ENCODE measurements at regions not wholly inside any gene's neighbourhood (a gene's known extent, or its start where the extent isn't known, plus 50 kb on each side); places are given as distances from the start of the nearest gene placed in this dataset.

DNA sequence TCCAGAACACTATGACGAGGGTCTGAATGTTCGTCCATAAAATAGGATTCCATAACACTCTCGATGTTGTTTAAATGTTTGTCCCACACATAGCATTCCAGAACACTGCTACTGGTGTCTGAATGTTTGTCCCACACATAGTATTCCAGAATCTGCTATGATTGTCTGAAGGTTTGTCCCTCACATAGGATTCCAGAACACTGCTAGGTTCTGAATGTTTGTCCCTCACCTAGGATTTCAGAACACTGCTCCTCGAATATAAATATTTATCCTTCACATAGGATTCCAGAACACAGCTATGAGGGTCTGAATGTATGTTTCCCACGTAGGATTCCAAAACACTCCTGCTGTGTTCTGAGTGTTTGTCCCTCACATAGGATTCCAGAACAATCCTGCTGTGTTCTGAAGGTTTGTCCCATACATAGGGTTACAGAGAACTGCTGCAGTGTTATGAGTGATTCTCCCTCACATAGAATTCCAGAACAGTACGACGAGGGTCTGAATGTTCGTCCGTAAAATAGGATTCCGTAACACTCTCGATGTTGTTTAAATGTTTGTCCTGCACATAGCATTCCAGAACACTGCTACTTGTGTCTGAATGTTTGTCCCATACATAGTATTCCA lies 215.3 kb downstream of the FOXD4L6 start:
- TF ChIP-seq, protein P1, sequence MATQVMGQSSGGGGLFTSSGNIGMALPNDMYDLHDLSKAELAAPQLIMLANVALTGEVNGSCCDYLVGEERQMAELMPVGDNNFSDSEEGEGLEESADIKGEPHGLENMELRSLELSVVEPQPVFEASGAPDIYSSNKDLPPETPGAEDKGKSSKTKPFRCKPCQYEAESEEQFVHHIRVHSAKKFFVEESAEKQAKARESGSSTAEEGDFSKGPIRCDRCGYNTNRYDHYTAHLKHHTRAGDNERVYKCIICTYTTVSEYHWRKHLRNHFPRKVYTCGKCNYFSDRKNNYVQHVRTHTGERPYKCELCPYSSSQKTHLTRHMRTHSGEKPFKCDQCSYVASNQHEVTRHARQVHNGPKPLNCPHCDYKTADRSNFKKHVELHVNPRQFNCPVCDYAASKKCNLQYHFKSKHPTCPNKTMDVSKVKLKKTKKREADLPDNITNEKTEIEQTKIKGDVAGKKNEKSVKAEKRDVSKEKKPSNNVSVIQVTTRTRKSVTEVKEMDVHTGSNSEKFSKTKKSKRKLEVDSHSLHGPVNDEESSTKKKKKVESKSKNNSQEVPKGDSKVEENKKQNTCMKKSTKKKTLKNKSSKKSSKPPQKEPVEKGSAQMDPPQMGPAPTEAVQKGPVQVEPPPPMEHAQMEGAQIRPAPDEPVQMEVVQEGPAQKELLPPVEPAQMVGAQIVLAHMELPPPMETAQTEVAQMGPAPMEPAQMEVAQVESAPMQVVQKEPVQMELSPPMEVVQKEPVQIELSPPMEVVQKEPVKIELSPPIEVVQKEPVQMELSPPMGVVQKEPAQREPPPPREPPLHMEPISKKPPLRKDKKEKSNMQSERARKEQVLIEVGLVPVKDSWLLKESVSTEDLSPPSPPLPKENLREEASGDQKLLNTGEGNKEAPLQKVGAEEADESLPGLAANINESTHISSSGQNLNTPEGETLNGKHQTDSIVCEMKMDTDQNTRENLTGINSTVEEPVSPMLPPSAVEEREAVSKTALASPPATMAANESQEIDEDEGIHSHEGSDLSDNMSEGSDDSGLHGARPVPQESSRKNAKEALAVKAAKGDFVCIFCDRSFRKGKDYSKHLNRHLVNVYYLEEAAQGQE (IDR thresholded peaks at IDR 0.05; ENCODE audit: insufficient read depth in 1 of 2, low read depth in 2 of 2, low read length in 2 of 2) = no peak
- TF ChIP-seq FOXP2 (optimal IDR thresholded peaks at IDR 0.05; ENCODE audit: borderline replicate concordance, extremely low read depth, extremely low read length, insufficient read depth) = no peak
- no peak for TF ChIP-seq TAF1 (IDR thresholded peaks at IDR 0.05; ENCODE audit: borderline replicate concordance, insufficient read depth, low read length)
- TF ChIP-seq POLR2AphosphoS5 (IDR thresholded peaks at IDR 0.05; ENCODE audit: low read depth, low read length) = no peak
- TF ChIP-seq SIN3A (IDR thresholded peaks at IDR 0.05; ENCODE audit: borderline replicate concordance, insufficient read depth, low read length) = no peak

DNA sequence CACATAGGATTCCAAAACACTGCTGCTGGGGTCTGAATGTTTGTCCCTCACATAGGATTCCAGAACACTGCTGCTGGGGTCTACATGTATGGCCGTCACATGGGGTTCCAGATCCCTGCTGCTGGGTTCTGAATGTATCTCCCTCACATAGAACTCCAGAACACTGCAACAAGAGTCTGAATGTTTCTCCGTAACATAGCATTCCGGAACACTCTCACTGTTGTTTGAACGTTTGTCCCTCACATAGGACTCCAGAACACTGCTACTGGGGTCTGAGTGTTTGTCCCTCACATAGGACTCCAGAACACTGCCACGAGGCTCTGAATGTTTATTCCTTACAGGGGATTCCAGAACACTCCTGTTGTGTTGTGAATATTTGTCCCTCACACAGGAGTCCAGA lies 216.8 kb downstream of the FOXD4L6 start:
- TF ChIP-seq SIN3A (IDR thresholded peaks at IDR 0.05; ENCODE audit: borderline replicate concordance, insufficient read depth, low read length) (no peak), TAF1 (IDR thresholded peaks at IDR 0.05; ENCODE audit: borderline replicate concordance, insufficient read depth, low read length) (no peak), FOXP2 (optimal IDR thresholded peaks at IDR 0.05; ENCODE audit: borderline replicate concordance, extremely low read depth, extremely low read length, insufficient read depth) (no peak), POLR2AphosphoS5 (IDR thresholded peaks at IDR 0.05; ENCODE audit: low read depth, low read length) (no peak)
- TF ChIP-seq, protein P1 (IDR thresholded peaks at IDR 0.05; ENCODE audit: insufficient read depth in 1 of 2, low read depth in 2 of 2, low read length in 2 of 2) = no peak

DNA sequence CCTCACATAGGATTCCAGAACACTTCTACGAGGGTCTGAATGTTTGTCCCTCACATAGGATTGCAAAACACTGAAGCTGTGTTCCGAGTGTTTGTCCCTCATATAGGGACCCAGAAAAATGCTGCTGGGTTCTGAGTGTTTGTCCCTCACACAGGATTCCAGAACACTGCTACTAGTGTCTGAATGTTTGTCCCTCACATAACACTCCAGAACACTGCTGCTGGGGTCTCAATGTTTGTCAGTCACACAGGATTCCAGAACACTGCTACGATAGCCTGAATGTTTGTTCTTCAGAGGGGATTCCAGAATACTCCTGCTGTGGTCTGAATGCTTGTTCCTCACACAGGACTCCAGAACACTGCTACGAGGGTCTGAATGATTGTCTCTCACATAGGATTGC lies 218.7 kb downstream of the FOXD4L6 start:
- TF ChIP-seq POLR2AphosphoS5 (IDR thresholded peaks at IDR 0.05; ENCODE audit: low read depth, low read length) (no peak), SIN3A (IDR thresholded peaks at IDR 0.05; ENCODE audit: borderline replicate concordance, insufficient read depth, low read length) (no peak), TAF1 (IDR thresholded peaks at IDR 0.05; ENCODE audit: borderline replicate concordance, insufficient read depth, low read length) (no peak), FOXP2 (optimal IDR thresholded peaks at IDR 0.05; ENCODE audit: borderline replicate concordance, extremely low read depth, extremely low read length, insufficient read depth) (no peak)
- TF ChIP-seq, protein P1 (IDR thresholded peaks at IDR 0.05; ENCODE audit: insufficient read depth in 1 of 2, low read depth in 2 of 2, low read length in 2 of 2) = no peak

DNA sequence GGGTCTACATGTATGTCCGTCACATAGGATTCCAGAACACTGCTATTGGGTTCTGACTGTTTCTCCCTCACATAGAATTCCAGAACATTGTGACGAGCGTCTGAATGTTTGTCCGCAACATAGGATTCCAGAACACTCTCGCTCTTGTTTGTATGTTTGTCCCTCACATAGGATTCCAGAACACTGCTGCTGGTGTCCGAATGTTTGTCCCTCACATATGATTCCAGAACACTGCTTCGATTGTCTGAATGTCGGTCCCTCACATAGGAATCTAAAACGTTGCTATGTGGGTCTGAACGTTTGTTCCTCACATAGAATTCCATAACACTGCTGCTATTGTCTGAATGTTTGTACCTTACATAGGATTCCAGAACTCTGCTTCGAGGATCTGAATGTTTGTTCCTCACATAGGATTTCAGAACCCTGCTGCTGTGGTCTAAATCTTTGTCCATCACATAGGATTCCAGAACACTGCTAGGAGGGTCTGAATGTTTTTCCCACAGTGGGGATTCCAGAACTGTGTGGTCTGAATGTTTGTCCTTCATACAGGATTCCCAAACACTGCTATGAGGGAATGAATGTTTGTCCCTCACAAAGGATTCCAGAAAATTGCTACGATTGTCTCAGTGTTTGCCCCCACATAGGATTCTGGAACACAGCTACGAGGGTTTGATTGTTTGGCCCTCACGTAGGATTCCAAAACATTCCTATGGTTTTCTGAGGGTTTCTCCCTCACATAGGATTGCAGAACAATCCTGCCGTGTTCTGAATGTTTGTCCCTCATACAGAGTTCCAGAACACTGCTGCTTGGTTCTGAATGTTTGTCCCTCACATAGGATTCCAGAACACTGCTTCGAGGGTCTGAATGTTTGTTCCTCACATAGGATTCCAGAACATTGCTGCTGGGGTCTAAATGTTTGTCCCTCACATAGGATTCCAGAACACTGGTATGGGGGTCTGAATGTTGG lies 220.5 kb downstream of the FOXD4L6 start:
- TF ChIP-seq SIN3A (IDR thresholded peaks at IDR 0.05; ENCODE audit: borderline replicate concordance, insufficient read depth, low read length) = no peak
- TF ChIP-seq TAF1 (IDR thresholded peaks at IDR 0.05; ENCODE audit: borderline replicate concordance, insufficient read depth, low read length) = no peak
- TF ChIP-seq, protein P1 (IDR thresholded peaks at IDR 0.05; ENCODE audit: insufficient read depth in 1 of 2, low read depth in 2 of 2, low read length in 2 of 2) = no peak
- TF ChIP-seq FOXP2 (optimal IDR thresholded peaks at IDR 0.05; ENCODE audit: borderline replicate concordance, extremely low read depth, extremely low read length, insufficient read depth) = no peak
- no peak for TF ChIP-seq POLR2AphosphoS5 (IDR thresholded peaks at IDR 0.05; ENCODE audit: low read depth, low read length)
